Stomach (tissue), 8 donors: ENCODE measurements at regions not wholly inside any gene's neighbourhood (a gene's known extent, or its start where the extent isn't known, plus 50 kb on each side); places are given as distances from the start of the nearest gene placed in this dataset.
A peak's percentile ranks its signal among the peaks of the same experiment; 100 is the strongest.

ENCODE experiments used
- DNase-seq, 2 donors: peaks; one replicate each; pipeline versions ENCODE4 v3.0.0 to v3.0.0-alpha.2; 2013 to 2019
- H3K27ac ChIP-seq, 5 donors: fragments of 200-600 bp in 4 of 5; sonication (generic) in 4 of 5; one replicate each; pipeline ENCODE4 v1.5.1; 2013 to 2019; ENCODE audit warnings: mild to moderate bottlenecking in 1 of 5, moderate library complexity in 1 of 5
- H3K27me3 ChIP-seq, 3 donors: fragments of 200-600 bp; sonication (generic); one replicate each; pipeline ENCODE4 v1.5.1; 2017 to 2019; ENCODE audit warnings: mixed run types in 1 of 3
- H3K36me3 ChIP-seq, 4 donors: fragments of 200-600 bp; sonication (generic); 1 replicate in 3 of 4; 2 replicates in 1 of 4; pipeline ENCODE4 v1.5.1; 2016 to 2019
- H3K4me1 ChIP-seq, 4 donors: fragments of 200-600 bp; sonication (generic); one replicate each; pipeline ENCODE4 v1.5.1; 2016 to 2019
- H3K4me3 ChIP-seq, 4 donors: fragments of 200-600 bp; sonication (generic) in 3 of 4; one replicate each; pipeline ENCODE4 v1.5.1; 2016 to 2019; ENCODE audit warnings: mild to moderate bottlenecking in 1 of 4
- H3K9me3 ChIP-seq, 4 donors: fragments of 200-600 bp; sonication (generic); one replicate each; pipeline ENCODE4 v1.5.1; 2016 to 2019
- EP300 ChIP-seq: sonication (generic); formaldehyde crosslinking; IDR thresholded peaks from one replicate; pipeline ENCODE4 v1.6.1; 2017; ENCODE audit warnings: antibody characterized with exemption
- POLR2A ChIP-seq, 4 donors: fragments of 450-650 bp; IDR thresholded peaks; one replicate each; pipeline ENCODE4 v1.6.1; 2016; ENCODE audit warnings: antibody characterized with exemption in 4 of 4, control low read depth in 2 of 4, mild to moderate bottlenecking in 1 of 4, moderate library complexity in 1 of 4
- POLR2AphosphoS5 ChIP-seq, 3 donors: sonication (generic); formaldehyde crosslinking; IDR thresholded peaks; one replicate each; pipeline ENCODE4 v1.6.1; 2016; ENCODE audit warnings: antibody characterized with exemption in 3 of 3
- WGBS, 5 donors: extraction: QIAGEN DNeasy Blood & Tissue Kit in 3 of 5; methylation state at CpG; one replicate each; pipeline versions ENCODE4 v1.1.5 to v1.1.7; 2013 to 2018; 5-methylcytosine and 5-hydroxymethylcytosine counted together
- intact Hi-C: fragments of 100-400 bp; cut with DNase I; formaldehyde crosslinking; loops from one replicate; pipeline ENCODE4 v1.15.1; 2023; ENCODE audit warnings: low total_unique reads
- TF ChIP-seq, protein P1 (sequence below), 7 experiments: fragments of 450-650 bp in 4 of 7; fragments of 200-600 bp in 3 of 7; sonication (generic) in 3 of 7; IDR thresholded peaks; one replicate each; pipeline ENCODE4 v1.5.1; 2016 to 2019; ENCODE audit warnings: antibody characterized with exemption in 7 of 7, control low read depth in 2 of 7, mild to moderate bottlenecking in 1 of 7
- donor health status: healthy with polysubstance abuse.
- donor health status: Bipolar disorder and iron deficiency.
- donor health status: healthy.

DNA sequence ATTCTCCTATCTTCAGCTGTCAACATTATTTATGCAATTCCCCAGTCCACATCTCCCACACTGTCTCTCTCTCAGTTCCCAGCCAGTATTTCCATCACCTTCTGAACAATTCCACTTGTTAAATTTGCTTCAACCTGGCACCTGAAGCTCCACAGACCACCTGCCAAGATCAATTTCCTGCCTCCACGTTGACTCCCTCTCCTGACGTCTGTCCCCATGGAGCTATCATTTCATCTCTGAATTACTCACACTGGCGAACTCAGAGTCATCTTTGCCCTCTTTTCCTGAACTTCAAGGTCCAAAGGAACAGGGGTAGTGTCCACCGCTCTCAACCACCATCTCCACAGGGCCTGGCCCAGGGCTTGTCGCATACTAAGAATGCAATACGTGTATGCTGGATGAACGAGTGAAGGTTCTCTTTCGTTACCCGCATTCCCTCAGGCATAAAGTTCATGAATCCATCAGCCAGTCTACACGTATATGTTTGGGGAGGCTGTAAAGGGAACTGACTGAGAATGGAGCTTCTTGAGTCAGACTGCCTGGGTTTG is 183.3 kb downstream of the JCAD start:
- Histone ChIP-seq H3K4me3 (no peak overlapping the region), H3K9me3 (no peaks in the 10 kb centered on the region), H3K27me3 (no peaks in the 10 kb centered on the region), H3K36me3 (no peaks in the 10 kb centered on the region), H3K27ac (peak overlapping the region in 1 of 5 donors; percentile 7), H3K4me1 (peaks cover 0 to 5% (median 0%) of the 10 kb centered on the region in 4 donors)
- intact Hi-C loops, result no loop called here
- TF ChIP-seq, protein P1, sequence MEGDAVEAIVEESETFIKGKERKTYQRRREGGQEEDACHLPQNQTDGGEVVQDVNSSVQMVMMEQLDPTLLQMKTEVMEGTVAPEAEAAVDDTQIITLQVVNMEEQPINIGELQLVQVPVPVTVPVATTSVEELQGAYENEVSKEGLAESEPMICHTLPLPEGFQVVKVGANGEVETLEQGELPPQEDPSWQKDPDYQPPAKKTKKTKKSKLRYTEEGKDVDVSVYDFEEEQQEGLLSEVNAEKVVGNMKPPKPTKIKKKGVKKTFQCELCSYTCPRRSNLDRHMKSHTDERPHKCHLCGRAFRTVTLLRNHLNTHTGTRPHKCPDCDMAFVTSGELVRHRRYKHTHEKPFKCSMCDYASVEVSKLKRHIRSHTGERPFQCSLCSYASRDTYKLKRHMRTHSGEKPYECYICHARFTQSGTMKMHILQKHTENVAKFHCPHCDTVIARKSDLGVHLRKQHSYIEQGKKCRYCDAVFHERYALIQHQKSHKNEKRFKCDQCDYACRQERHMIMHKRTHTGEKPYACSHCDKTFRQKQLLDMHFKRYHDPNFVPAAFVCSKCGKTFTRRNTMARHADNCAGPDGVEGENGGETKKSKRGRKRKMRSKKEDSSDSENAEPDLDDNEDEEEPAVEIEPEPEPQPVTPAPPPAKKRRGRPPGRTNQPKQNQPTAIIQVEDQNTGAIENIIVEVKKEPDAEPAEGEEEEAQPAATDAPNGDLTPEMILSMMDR (IDR thresholded peaks at IDR 0.05), result no peak
- TF ChIP-seq EP300 (no peak), POLR2A (IDR thresholded peaks at IDR 0.05) (no peak), POLR2AphosphoS5 (IDR thresholded peaks at IDR 0.05) (no peak)
- 83 to 89% (median 86%) methylated on average over 10 of the region's 10 CpGs for WGBS, 5 donors
- DNase-seq, result no peak

GRCh38 chr10:29874606-29875269 is 184.6 kb downstream of the JCAD start:
- Histone ChIP-seq H3K27ac (peak overlapping the region in 1 of 5 donors; percentile 59), H3K4me1 (peaks cover 0 to 5% (median 0%) of the 10 kb centered on the region in 4 donors), H3K36me3 (no peaks in the 10 kb centered on the region), H3K4me3 (no peak overlapping the region), H3K27me3 (no peaks in the 10 kb centered on the region), H3K9me3 (no peaks in the 10 kb centered on the region)
- intact Hi-C loops, result no loop called here
- no peak for DNase-seq
- WGBS, 5 donors, result 52 to 70% (median 63%) methylated on average over 8 of the region's 8 CpGs
- TF ChIP-seq, protein P1 (IDR thresholded peaks at IDR 0.05), result no peak
- TF ChIP-seq EP300 (no peak), POLR2A (IDR thresholded peaks at IDR 0.05) (no peak), POLR2AphosphoS5 (IDR thresholded peaks at IDR 0.05) (no peak)

GRCh38 chr10:29873941-29874484 is 185.4 kb downstream of the JCAD start:
- no peaks in the 10 kb centered on the region for H3K36me3 ChIP-seq
- no peak overlapping the region for H3K4me3 ChIP-seq
- 69 to 86% (median 80%) methylated on average over 1 of the region's 1 CpG for WGBS, 5 donors
- no peak for TF ChIP-seq POLR2AphosphoS5 (IDR thresholded peaks at IDR 0.05)
- TF ChIP-seq, protein P1 (IDR thresholded peaks at IDR 0.05), result no peak
- no peak for TF ChIP-seq POLR2A (IDR thresholded peaks at IDR 0.05)
- no peak for TF ChIP-seq EP300
- DNase-seq, result no peak
- H3K4me1 ChIP-seq, result peaks cover 0 to 5% (median 2%) of the 10 kb centered on the region in 4 donors
- intact Hi-C loops, result no loop called here
- no peak overlapping the region for H3K27ac ChIP-seq
- no peaks in the 10 kb centered on the region for H3K9me3 ChIP-seq
- no peaks in the 10 kb centered on the region for H3K27me3 ChIP-seq

- TF ChIP-seq POLR2AphosphoS5 (IDR thresholded peaks at IDR 0.05) (no peak), POLR2A (IDR thresholded peaks at IDR 0.05) (no peak), EP300 (no peak)
- TF ChIP-seq, protein P1 (IDR thresholded peaks at IDR 0.05), result no peak
These were observed 188.8 kb downstream of the JCAD start for GRCh38 chr10:29870522-29871044.

More at GRCh38 chr10:29870522-29871044, 188.8 kb downstream of the JCAD start:
- Histone ChIP-seq H3K27ac (peak overlapping the region in 2 of 5 donors; percentile 38 to 71), H3K36me3 (no peaks in the 10 kb centered on the region), H3K4me1 (peaks cover 0 to 15% (median 0%) of the 10 kb centered on the region in 4 donors), H3K9me3 (no peaks in the 10 kb centered on the region), H3K27me3 (no peaks in the 10 kb centered on the region), H3K4me3 (no peak overlapping the region)
- no peak for DNase-seq
- WGBS, 5 donors, result 72 to 98% (median 96%) methylated on average over 2 of the region's 2 CpGs
- intact Hi-C loops, result no loop called here
